HepG2 (cell line): ENCODE measurements at regions not wholly inside any gene's neighbourhood (a gene's known extent, or its start where the extent isn't known, plus 50 kb on each side); places are given as distances from the start of the nearest gene placed in this dataset.

Experiments
- ATAC-seq: fragments of 200-7000 bp; cut with Tn5 transposase; 3 replicates; pipeline ENCODE4 v1.9.1; 2020; ENCODE audit warnings: mild to moderate bottlenecking, moderate library complexity
- BruUV-seq: library from RNA; stranded (reverse); fragments of 400-500 nt; replicated peaks from 2 replicates; lab custom pipeline; 2021; lab: Mats Ljungman, UMichigan
- CTCF ChIA-PET: fragments of 300-600 bp; formaldehyde crosslinking; extraction: SDS; loops from one replicate; lab custom pipeline; 2021; ENCODE audit warnings: low total read pairs, inconsistent platforms, low intra/inter-chr PET ratio; lab: Yijun Ruan, JAX
- POLR2A ChIA-PET: fragments of 350-600 bp; sonication (Branson Sonifier 250); formaldehyde crosslinking; loops from one replicate; lab custom pipeline; 2020; ENCODE audit warnings: antibody characterized with exemption, inconsistent platforms; lab: Yijun Ruan, JAX
- DNase-seq: peaks from one replicate; pipeline ENCODE4 v3.0.0-alpha.2; 2015; ENCODE audit warnings: low spot score
- FAIRE-seq: peaks from 3 replicates; lab custom pipeline; 2011; peaks lifted over from hg19 to GRCh38; lab: Jason Lieb, UNC
- H2AFZ ChIP-seq: one replicate; pipeline ENCODE4 v1.6.1; 2011; ENCODE audit warnings: low read length, inconsistent platforms
- H3K27ac ChIP-seq: fragments of 300-600 bp; 3 replicates; pipeline ENCODE4 v1.8.0; 2011; ENCODE audit warnings: mixed run types, mild to moderate bottlenecking, mixed read lengths, low read length, inconsistent platforms; ENCODE audit not compliant: insufficient read depth; ENCODE audit errors: extremely low read length
- H3K27me3 ChIP-seq, 2 experiments: fragments of 200-600 bp in 1 of 2; 2 replicates in 1 of 2; 3 replicates in 1 of 2; pipeline versions ENCODE4 v1.6.0 to v1.8.0; 2011; ENCODE audit warnings: low read length in 2 of 2, mild to moderate bottlenecking in 2 of 2, moderate library complexity in 2 of 2, inconsistent platforms in 1 of 2; ENCODE audit not compliant: insufficient read depth in 2 of 2, control insufficient read depth in 1 of 2
- H3K36me3 ChIP-seq, 2 experiments: fragments of 200-600 bp in 1 of 2; replicated peaks in 1 of 2; 2 replicates in 1 of 2; 3 replicates in 1 of 2; pipeline versions ENCODE4 v1.5.1 to v1.8.0; 2011; ENCODE audit warnings: low read length in 2 of 2, inconsistent platforms in 1 of 2; ENCODE audit not compliant: insufficient read depth in 2 of 2, control insufficient read depth in 1 of 2
- H3K4me1 ChIP-seq: 2 replicates; pipeline ENCODE4 v1.5.1; 2012; ENCODE audit warnings: low read length, inconsistent platforms; ENCODE audit not compliant: insufficient read depth
- H3K4me2 ChIP-seq: 2 replicates; pipeline ENCODE4 v1.6.0; 2011; ENCODE audit warnings: low read depth, low read length, inconsistent platforms
- H3K4me3 ChIP-seq, 3 experiments: fragments of 200-600 bp in 1 of 3; sonication (generic), shearing (Covaris generic) in 1 of 3; replicated peaks in 1 of 3; 2 replicates each; pipeline ENCODE4 v1.5.1; 2011 to 2016; ENCODE audit warnings: low read length in 3 of 3, inconsistent platforms in 2 of 3, low read depth in 2 of 3, mild to moderate bottlenecking in 2 of 3, control low read depth in 1 of 3, mixed read lengths in 1 of 3; ENCODE audit not compliant: insufficient read depth in 1 of 3
- H3K79me2 ChIP-seq: one replicate; pipeline ENCODE4 v1.6.1; 2011; ENCODE audit warnings: low read length, inconsistent platforms; ENCODE audit not compliant: insufficient read depth
- H3K9ac ChIP-seq: 2 replicates; pipeline ENCODE4 v1.6.0; 2011; ENCODE audit warnings: mild to moderate bottlenecking, low read depth, low read length, inconsistent platforms; ENCODE audit not compliant: insufficient read depth
- H3K9me3 ChIP-seq: 2 replicates; pipeline ENCODE4 v1.5.1; 2012; ENCODE audit warnings: mild to moderate bottlenecking, low read length
- H4K20me1 ChIP-seq: 2 replicates; pipeline ENCODE4 v1.6.0; 2011; ENCODE audit warnings: inconsistent platforms, mild to moderate bottlenecking, low read length, moderate library complexity; ENCODE audit not compliant: insufficient read depth
- CREB1 ChIP-seq, 2 experiments: fragments of 450-650 bp in 1 of 2; IDR thresholded peaks; 2 replicates each; pipeline ENCODE4 v1.6.1; 2016 to 2017; ENCODE audit warnings: control low read depth in 1 of 2, mild to moderate bottlenecking in 1 of 2, missing compliant biosample characterization in 1 of 2, missing genetic modification characterization in 1 of 2
- MAFG ChIP-seq: sonication (generic); formaldehyde crosslinking; IDR thresholded peaks from 2 replicates; pipeline ENCODE4 v1.5.1; 2020; ENCODE audit warnings: mild to moderate bottlenecking, missing genetic modification reagents
- NFKB2 ChIP-seq: sonication (generic); formaldehyde crosslinking; IDR thresholded peaks from 2 replicates; pipeline ENCODE4 v1.4.0; 2020; ENCODE audit warnings: missing genetic modification reagents, borderline replicate concordance
- PHF20 ChIP-seq: sonication (generic); formaldehyde crosslinking; IDR thresholded peaks from 2 replicates; pipeline ENCODE4 v1.5.0; 2020; ENCODE audit warnings: mild to moderate bottlenecking, missing genetic modification reagents
- RBM39 ChIP-seq: fragments of 200-400 bp; formaldehyde crosslinking; IDR thresholded peaks from one replicate; pipeline ENCODE4 v1.6.1; 2018; ENCODE audit warnings: antibody characterized with exemption, mild to moderate bottlenecking, low read depth, low read length; ENCODE audit not compliant: poor library complexity, severe bottlenecking
- TBL1XR1 ChIP-seq: fragments of 150-350 bp; IDR thresholded peaks from 2 replicates; pipeline ENCODE4 v1.6.1; 2014; ENCODE audit warnings: borderline replicate concordance, low read length; ENCODE audit not compliant: partially characterized antibody
- ZBTB10 ChIP-seq: sonication (generic); formaldehyde crosslinking; IDR thresholded peaks from 2 replicates; pipeline ENCODE4 v1.4.0; 2020; ENCODE audit warnings: missing genetic modification reagents, borderline replicate concordance
- ZBTB25 ChIP-seq: IDR thresholded peaks from 2 replicates; pipeline ENCODE4 v1.6.1; 2018; ENCODE audit warnings: missing genetic modification reagents
- ZBTB37 ChIP-seq: sonication (generic); formaldehyde crosslinking; IDR thresholded peaks from 2 replicates; pipeline ENCODE4 v1.4.0; 2020; ENCODE audit warnings: mild to moderate bottlenecking, missing genetic modification reagents
- ZBTB44 ChIP-seq: sonication (generic); formaldehyde crosslinking; IDR thresholded peaks from 2 replicates; pipeline ENCODE4 v1.4.0; 2020; ENCODE audit warnings: missing genetic modification reagents
- ZFP91 ChIP-seq: sonication (generic); formaldehyde crosslinking; IDR thresholded peaks from 2 replicates; pipeline ENCODE4 v1.9.0; 2022; ENCODE audit warnings: missing genetic modification reagents, mild to moderate bottlenecking, borderline replicate concordance
- ZNF12 ChIP-seq: sonication (generic); formaldehyde crosslinking; IDR thresholded peaks from 2 replicates; pipeline ENCODE4 v1.5.0; 2020; ENCODE audit warnings: missing genetic modification reagents
- ZNF232 ChIP-seq: sonication (generic); formaldehyde crosslinking; IDR thresholded peaks from 2 replicates; pipeline ENCODE4 v1.4.0; 2020; ENCODE audit warnings: missing genetic modification reagents, borderline replicate concordance
- ZNF263 ChIP-seq: sonication (generic); formaldehyde crosslinking; IDR thresholded peaks from 2 replicates; pipeline ENCODE4 v1.4.0; 2020; ENCODE audit warnings: missing genetic modification reagents
- ZNF598 ChIP-seq: sonication (generic); formaldehyde crosslinking; IDR thresholded peaks from 2 replicates; pipeline ENCODE4 v1.5.1; 2020; ENCODE audit warnings: mild to moderate bottlenecking, missing genetic modification reagents, borderline replicate concordance
- ZNF761 ChIP-seq: sonication (generic); formaldehyde crosslinking; conservative IDR thresholded peaks from 2 replicates; pipeline ENCODE4 v1.4.0; 2020; ENCODE audit warnings: mild to moderate bottlenecking, missing genetic modification reagents
- ZNF781 ChIP-seq: sonication (generic); formaldehyde crosslinking; IDR thresholded peaks from 2 replicates; pipeline ENCODE4 v1.5.1; 2020; ENCODE audit warnings: borderline replicate concordance, mild to moderate bottlenecking, missing genetic modification reagents; ENCODE audit errors: not compliant biosample characterization
- WGBS: methylation state at CpG from one replicate; pipeline ENCODE4 v1.1.6; 2017; ENCODE audit warnings: low lambda C conversion rate; 5-methylcytosine and 5-hydroxymethylcytosine counted together
- in situ Hi-C: cut with HindIII; loops from 2 replicates; pipeline ENCODE4 v1.10.0; 2017; ENCODE audit warnings: low pct_unique_long_range_greater_than_20kb; ENCODE audit not compliant: extremely low pct_ligation_motif_present
- intact Hi-C: fragments of 100-400 bp; cut with micrococcal nuclease; formaldehyde crosslinking; loops from one replicate; pipeline ENCODE4 v1.10.0; 2022; ENCODE audit not compliant: unreplicated experiment

- ChIA-PET POLR2A (no interaction called here), CTCF (no interaction called here)
- FAIRE-seq (no peak), ATAC-seq (no peak), DNase-seq (no peak)
- Histone ChIP-seq H2AFZ (no peak overlapping the region), H3K4me3 (no peak overlapping the region), H3K9ac (no peak overlapping the region), H3K9me3 (no peaks in the 10 kb centered on the region), H3K4me1 (no peaks in the 10 kb centered on the region), H3K36me3 (no peaks in the 10 kb centered on the region), H3K4me2 (no peak overlapping the region), H4K20me1 (no peaks in the 10 kb centered on the region), H3K79me2 (no peaks in the 10 kb centered on the region), H3K27me3 (no peaks in the 10 kb centered on the region), H3K27ac (no peak overlapping the region)
- BruUV-seq, result no TSS peak
- WGBS, result 8% methylated on average over 1 of the region's 1 CpG
- intact Hi-C loops (no loop called here), in situ Hi-C loops (no loop called here)
- TF ChIP-seq ZNF781 (CRISPR knock-in tag), result no peak
- TF ChIP-seq ZBTB10 (CRISPR knock-in tag), result no peak
- no peak for TF ChIP-seq TBL1XR1
- TF ChIP-seq ZBTB44 (CRISPR knock-in tag), result no peak
- TF ChIP-seq CREB1 (IDR thresholded peaks at IDR 0.05), result no peak
- no peak for TF ChIP-seq CREB1 (CRISPR knock-in tag; IDR thresholded peaks at IDR 0.05)
- TF ChIP-seq ZNF232 (CRISPR knock-in tag), result no peak
- TF ChIP-seq ZBTB25 (CRISPR knock-in tag), result no peak
- no peak for TF ChIP-seq ZNF761 (CRISPR knock-in tag)
- TF ChIP-seq ZNF598, result no peak
- TF ChIP-seq ZNF263 (CRISPR knock-in tag), result no peak
- no peak for TF ChIP-seq NFKB2 (CRISPR knock-in tag)
- no peak for TF ChIP-seq MAFG (CRISPR knock-in tag)
- no peak for TF ChIP-seq ZNF12
- TF ChIP-seq ZFP91 (CRISPR knock-in tag), result no peak
- TF ChIP-seq RBM39, result no peak
- no peak for TF ChIP-seq ZBTB37 (CRISPR knock-in tag)
- TF ChIP-seq PHF20 (CRISPR knock-in tag), result no peak
Observed at GRCh38 chr5:63128761-63129160, 550.1 kb downstream of the LRRC70 start.
